Panc1 (cell line): ENCODE measurements at regions not wholly inside any gene's neighbourhood (a gene's known extent, or its start where the extent isn't known, plus 50 kb on each side); places are given as distances from the start of the nearest gene placed in this dataset.

Experiments used
- ATAC-seq: fragments of 200-7000 bp; cut with Tn5 transposase; 2 replicates; pipeline ENCODE4 v1.9.1; 2020; ENCODE audit warnings: mild to moderate bottlenecking, moderate library complexity
- BruUV-seq: library from RNA; stranded (reverse); fragments of 400-500 nt; replicated peaks from 2 replicates; lab custom pipeline; 2021; lab: Mats Ljungman, UMichigan
- CTCF ChIA-PET: fragments of 300-600 bp; sonication (Branson Sonifier 250); formaldehyde crosslinking; loops from one replicate; lab custom pipeline; 2022; ENCODE audit warnings: antibody characterized with exemption; lab: Charles Lee
- POLR2A ChIA-PET: fragments of 300-600 bp; sonication (Branson Sonifier 250); formaldehyde crosslinking; loops from one replicate; lab custom pipeline; 2022; ENCODE audit warnings: antibody characterized with exemption; lab: Charles Lee
- DNase-seq: peaks from one replicate; pipeline ENCODE4 v3.0.0-alpha.2; 2010; ENCODE audit warnings: low read depth, low spot score
- H3K27ac ChIP-seq: 2 replicates; pipeline ENCODE4 v1.5.1; 2011; ENCODE audit warnings: mild to moderate bottlenecking, low read length, inconsistent platforms
- H3K27me3 ChIP-seq: fragments of 200-500 bp; sonication (Bioruptor generic); 2 replicates; pipeline ENCODE4 v1.6.0; 2014; ENCODE audit warnings: low read length, inconsistent platforms; ENCODE audit not compliant: control insufficient read depth, insufficient read depth
- H3K36me3 ChIP-seq: fragments of 200-500 bp; sonication (Bioruptor generic); 2 replicates; pipeline ENCODE4 v1.5.1; 2014; ENCODE audit warnings: inconsistent platforms, mild to moderate bottlenecking, low read length, moderate library complexity; ENCODE audit not compliant: control insufficient read depth, insufficient read depth
- H3K4me1 ChIP-seq: 2 replicates; pipeline ENCODE4 v1.5.1; 2011; ENCODE audit warnings: inconsistent platforms, mild to moderate bottlenecking, low read length, moderate library complexity; ENCODE audit not compliant: control insufficient read depth, insufficient read depth
- H3K4me3 ChIP-seq, 2 experiments: 2 replicates each; pipeline ENCODE4 v1.5.1; 2011 to 2012; ENCODE audit warnings: low read depth in 2 of 2, low read length in 2 of 2, mild to moderate bottlenecking in 2 of 2, inconsistent platforms in 1 of 2, moderate library complexity in 1 of 2
- H3K9me3 ChIP-seq: fragments of 200-500 bp; sonication (Bioruptor generic); 2 replicates; pipeline ENCODE4 v1.5.1; 2014; ENCODE audit warnings: low read depth, mild to moderate bottlenecking, inconsistent platforms, low read length, moderate library complexity; ENCODE audit not compliant: control insufficient read depth, insufficient read depth
- CTCF ChIP-seq: fragments of 450-650 bp; IDR thresholded peaks from 2 replicates; pipeline ENCODE4 v1.5.1; 2017; ENCODE audit warnings: mild to moderate bottlenecking
- POLR2AphosphoS5 ChIP-seq: IDR thresholded peaks from 2 replicates; pipeline ENCODE4 v1.6.1; 2012; ENCODE audit warnings: mild to moderate bottlenecking, low read depth, low read length, moderate library complexity
- REST ChIP-seq, 2 experiments: IDR thresholded peaks; 2 replicates each; pipeline ENCODE4 v1.6.1; 2011 to 2012; ENCODE audit warnings: low read depth in 2 of 2, control low read depth in 1 of 2, low read length in 1 of 2, mild to moderate bottlenecking in 1 of 2, moderate library complexity in 1 of 2; ENCODE audit not compliant: insufficient read depth in 1 of 2
- SIN3A ChIP-seq: IDR thresholded peaks from 2 replicates; pipeline ENCODE4 v1.6.1; 2012; ENCODE audit warnings: low read depth, mild to moderate bottlenecking, low read length, moderate library complexity, borderline replicate concordance; ENCODE audit not compliant: insufficient read depth
- TCF7L2 ChIP-seq: IDR thresholded peaks from 2 replicates; pipeline ENCODE4 v1.6.1; 2011; ENCODE audit warnings: mild to moderate bottlenecking, low read depth, low read length, inconsistent platforms
- in situ Hi-C: cut with HindIII; loops from 2 replicates; pipeline ENCODE4 v1.10.0; 2016; ENCODE audit warnings: low sequenced_read_pairs, low pct_unique_long_range_greater_than_20kb
- intact Hi-C: fragments of 100-400 bp; cut with micrococcal nuclease; formaldehyde crosslinking; loops from one replicate; pipeline ENCODE4 v1.10.0; 2022; ENCODE audit not compliant: unreplicated experiment

GRCh38 chr14:51576117-51576430 is 75.6 kb upstream of the FRMD6 start:
- no peak for ATAC-seq
- Histone ChIP-seq H3K4me1 (no peaks in the 10 kb centered on the region), H3K4me3 (no peak overlapping the region), H3K9me3 (no peaks in the 10 kb centered on the region), H3K27me3 (no peaks in the 10 kb centered on the region), H3K27ac (no peak overlapping the region), H3K36me3 (no peaks in the 10 kb centered on the region)
- ChIA-PET CTCF (interaction anchor here (0.5 kb wide), 1 partner anchor 333 kb away, joined by 7 read pairs; no protein-coding TSS in a partner anchor), POLR2A (no interaction called here)
- intact Hi-C loops = no loop called here
- BruUV-seq = no TSS peak
- DNase-seq = no peak
- TF ChIP-seq REST (IDR thresholded peaks at IDR 0.05; ENCODE audit: insufficient read depth in 1 of 2, low read depth in 2 of 2, low read length in 1 of 2) (no peak), SIN3A (no peak), CTCF (no peak), POLR2AphosphoS5 (no peak), TCF7L2 (no peak)
- in situ Hi-C loops = no loop called here

GRCh38 chr14:51576879-51577278 is 74.8 kb upstream of the FRMD6 start:
- POLR2A ChIA-PET = no interaction called here
- no TSS peak for BruUV-seq
- intact Hi-C loops (no loop called here), in situ Hi-C loops (no loop called here)
- Histone ChIP-seq H3K4me1 (no peaks in the 10 kb centered on the region), H3K27me3 (no peaks in the 10 kb centered on the region), H3K9me3 (no peaks in the 10 kb centered on the region), H3K36me3 (no peaks in the 10 kb centered on the region), H3K4me3 (no peak overlapping the region), H3K27ac (no peak overlapping the region)
- CTCF ChIA-PET = no interaction called here
- no peak for TF ChIP-seq REST (IDR thresholded peaks at IDR 0.05; ENCODE audit: insufficient read depth in 1 of 2, low read depth in 2 of 2, low read length in 1 of 2)
- TF ChIP-seq POLR2AphosphoS5 = no peak
- TF ChIP-seq TCF7L2 = no peak
- no peak for TF ChIP-seq SIN3A
- TF ChIP-seq CTCF = no peak
- ATAC-seq = no peak
- DNase-seq = no peak
